DND-41 (cell line): ENCODE measurements at regions not wholly inside any gene's neighbourhood (a gene's known extent, or its start where the extent isn't known, plus 50 kb on each side); places are given as distances from the start of the nearest gene placed in this dataset.

Source experiments
- ATAC-seq: fragments of 200-7000 bp; cut with Tn5 transposase; 3 replicates; pipeline ENCODE4 v1.9.1; 2021; ENCODE audit warnings: low read depth; ENCODE audit not compliant: insufficient read depth
- DNase-seq: peaks from one replicate; pipeline ENCODE4 v3.0.0-alpha.2; 2020
- H2AFZ ChIP-seq: 2 replicates; pipeline ENCODE4 v1.6.0; 2012; ENCODE audit warnings: low read depth, low read length
- H3K27ac ChIP-seq: 2 replicates; pipeline ENCODE4 v1.5.1; 2012; ENCODE audit warnings: low read length, inconsistent platforms
- H3K27me3 ChIP-seq: fragments of 200-600 bp; sonication (generic); 2 replicates; pipeline ENCODE4 v1.6.0; 2012; ENCODE audit warnings: low read length, mild to moderate bottlenecking, inconsistent platforms; ENCODE audit not compliant: insufficient read depth, poor library complexity
- H3K36me3 ChIP-seq: 2 replicates; pipeline ENCODE4 v1.5.1; 2012; ENCODE audit warnings: low read length, inconsistent platforms; ENCODE audit not compliant: insufficient read depth
- H3K4me1 ChIP-seq: 2 replicates; pipeline ENCODE4 v1.5.1; 2012; ENCODE audit warnings: mild to moderate bottlenecking, low read length; ENCODE audit not compliant: insufficient read depth
- H3K4me2 ChIP-seq: 2 replicates; pipeline ENCODE4 v1.6.0; 2012; ENCODE audit warnings: mild to moderate bottlenecking, moderate library complexity, low read length, inconsistent platforms; ENCODE audit not compliant: insufficient read depth
- H3K4me3 ChIP-seq, 2 experiments: fragments of 200-600 bp in 1 of 2; shearing (Covaris generic) in 1 of 2; 2 replicates each; pipeline ENCODE4 v1.5.1; 2012 to 2016; ENCODE audit warnings: inconsistent platforms in 2 of 2, low read length in 2 of 2, mild to moderate bottlenecking in 2 of 2, low read depth in 1 of 2, moderate library complexity in 1 of 2
- H3K79me2 ChIP-seq: 2 replicates; pipeline ENCODE4 v1.6.0; 2012; ENCODE audit warnings: low read length, inconsistent platforms; ENCODE audit not compliant: insufficient read depth
- H3K9ac ChIP-seq: 2 replicates; pipeline ENCODE4 v1.6.0; 2012; ENCODE audit warnings: low read depth, mild to moderate bottlenecking, inconsistent platforms, low read length, moderate library complexity
- H3K9me3 ChIP-seq: 2 replicates; pipeline ENCODE4 v1.5.1; 2012; ENCODE audit warnings: low read length, moderate library complexity, mild to moderate bottlenecking, inconsistent platforms; ENCODE audit not compliant: insufficient read depth, severe bottlenecking
- H4K20me1 ChIP-seq: 2 replicates; pipeline ENCODE4 v1.6.0; 2012; ENCODE audit warnings: low read length; ENCODE audit not compliant: insufficient read depth
- EZH2 ChIP-seq: IDR thresholded peaks from 3 replicates; pipeline ENCODE4 v1.6.1; 2012; ENCODE audit warnings: borderline replicate concordance, low read depth, mild to moderate bottlenecking, moderate library complexity, low read length, inconsistent platforms; ENCODE audit not compliant: severe bottlenecking
- TF ChIP-seq, protein P1 (sequence below): IDR thresholded peaks from 2 replicates; pipeline ENCODE4 v1.5.1; 2012; ENCODE audit warnings: borderline replicate concordance, low read length, moderate library complexity, mild to moderate bottlenecking; ENCODE audit not compliant: poor library complexity, severe bottlenecking; ENCODE audit errors: extremely low read depth

- H3K27me3 ChIP-seq = no peaks in the 10 kb centered on the region
- H2AFZ ChIP-seq = no peak overlapping the region
- no peaks in the 10 kb centered on the region for H3K36me3 ChIP-seq
- H3K9ac ChIP-seq = no peak overlapping the region
- ATAC-seq = no peak
- H3K4me3 ChIP-seq = no peak overlapping the region
- H3K9me3 ChIP-seq = no peaks in the 10 kb centered on the region
- H4K20me1 ChIP-seq = no peaks in the 10 kb centered on the region
- H3K79me2 ChIP-seq = no peaks in the 10 kb centered on the region
- no peak for TF ChIP-seq EZH2
- TF ChIP-seq, protein P1, sequence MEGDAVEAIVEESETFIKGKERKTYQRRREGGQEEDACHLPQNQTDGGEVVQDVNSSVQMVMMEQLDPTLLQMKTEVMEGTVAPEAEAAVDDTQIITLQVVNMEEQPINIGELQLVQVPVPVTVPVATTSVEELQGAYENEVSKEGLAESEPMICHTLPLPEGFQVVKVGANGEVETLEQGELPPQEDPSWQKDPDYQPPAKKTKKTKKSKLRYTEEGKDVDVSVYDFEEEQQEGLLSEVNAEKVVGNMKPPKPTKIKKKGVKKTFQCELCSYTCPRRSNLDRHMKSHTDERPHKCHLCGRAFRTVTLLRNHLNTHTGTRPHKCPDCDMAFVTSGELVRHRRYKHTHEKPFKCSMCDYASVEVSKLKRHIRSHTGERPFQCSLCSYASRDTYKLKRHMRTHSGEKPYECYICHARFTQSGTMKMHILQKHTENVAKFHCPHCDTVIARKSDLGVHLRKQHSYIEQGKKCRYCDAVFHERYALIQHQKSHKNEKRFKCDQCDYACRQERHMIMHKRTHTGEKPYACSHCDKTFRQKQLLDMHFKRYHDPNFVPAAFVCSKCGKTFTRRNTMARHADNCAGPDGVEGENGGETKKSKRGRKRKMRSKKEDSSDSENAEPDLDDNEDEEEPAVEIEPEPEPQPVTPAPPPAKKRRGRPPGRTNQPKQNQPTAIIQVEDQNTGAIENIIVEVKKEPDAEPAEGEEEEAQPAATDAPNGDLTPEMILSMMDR = no peak
- H3K27ac ChIP-seq = no peak overlapping the region
- no peak for DNase-seq
- H3K4me1 ChIP-seq = no peaks in the 10 kb centered on the region
- no peak overlapping the region for H3K4me2 ChIP-seq
Observed at GRCh38 chr12:30110498-30110897, 326.8 kb upstream of the TMTC1 start.

DNA sequence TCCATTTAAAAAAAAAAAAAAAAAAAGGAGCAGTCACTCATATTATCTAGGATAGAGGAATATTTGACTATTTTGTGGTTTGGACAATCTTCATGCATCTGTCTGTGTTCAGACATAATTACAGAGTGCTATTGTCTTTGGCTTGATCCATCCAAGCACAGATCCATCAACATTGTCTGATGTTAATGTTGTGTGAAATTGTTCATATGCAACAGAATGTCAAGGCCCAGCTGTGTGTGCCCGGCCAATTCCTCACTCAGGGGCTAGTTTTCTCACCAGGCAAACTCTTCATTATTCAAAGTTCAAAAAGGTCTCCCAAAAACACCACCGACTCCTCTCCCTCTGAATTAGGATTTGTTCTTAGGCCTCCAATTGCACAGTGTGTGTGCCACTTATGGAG is 324.9 kb upstream of the TMTC1 start:
- H3K27me3 ChIP-seq = no peaks in the 10 kb centered on the region
- no peaks in the 10 kb centered on the region for H3K4me1 ChIP-seq
- H3K79me2 ChIP-seq = no peaks in the 10 kb centered on the region
- ATAC-seq = no peak
- DNase-seq = no peak
- H3K4me3 ChIP-seq = no peak overlapping the region
- H2AFZ ChIP-seq = no peak overlapping the region
- no peaks in the 10 kb centered on the region for H4K20me1 ChIP-seq
- no peak overlapping the region for H3K9ac ChIP-seq
- no peaks in the 10 kb centered on the region for H3K9me3 ChIP-seq
- TF ChIP-seq, protein P1 = no peak
- TF ChIP-seq EZH2 = no peak
- H3K36me3 ChIP-seq = no peaks in the 10 kb centered on the region
- H3K27ac ChIP-seq = no peak overlapping the region
- H3K4me2 ChIP-seq = no peak overlapping the region

DNA sequence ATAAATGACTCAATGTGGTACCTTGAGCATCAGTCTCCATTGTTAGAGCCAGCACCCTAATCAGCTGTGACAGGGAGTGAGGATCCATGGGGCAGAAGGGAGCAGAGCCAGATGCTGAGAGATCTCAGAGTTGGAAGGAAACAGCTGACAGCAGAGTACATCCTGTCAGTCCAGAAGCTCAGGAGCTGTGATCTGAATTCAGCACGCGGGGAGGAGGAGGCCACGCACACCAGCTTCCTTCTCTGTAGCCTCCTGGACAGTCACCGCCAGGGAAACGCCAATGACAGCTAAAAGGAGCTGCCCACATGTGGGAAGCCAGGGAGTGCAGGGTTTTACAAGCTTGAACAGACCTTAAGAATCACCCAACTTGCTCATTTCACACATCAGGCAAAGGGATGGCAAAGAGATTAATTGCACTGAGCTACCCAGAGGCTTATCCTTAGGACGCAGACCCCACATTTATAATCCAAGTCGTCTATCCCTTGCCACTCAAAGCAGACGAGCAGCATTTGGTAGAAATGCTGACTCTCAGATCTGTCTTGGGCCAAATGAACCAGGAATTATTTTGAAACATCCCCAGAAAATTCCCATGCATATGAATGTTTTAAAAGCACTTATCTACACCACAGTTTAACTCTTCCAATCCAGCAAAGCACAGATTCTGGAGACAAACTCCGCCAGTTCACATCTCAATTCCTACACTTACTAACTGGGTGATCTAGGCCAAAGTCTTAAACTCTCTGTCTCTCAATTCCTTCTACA is 322.6 kb upstream of the TMTC1 start:
- H3K27ac ChIP-seq = no peak overlapping the region
- H3K9ac ChIP-seq = no peak overlapping the region
- TF ChIP-seq, protein P1 = no peak
- TF ChIP-seq EZH2 = no peak
- H4K20me1 ChIP-seq = no peaks in the 10 kb centered on the region
- DNase-seq (no peak), ATAC-seq (no peak)
- H3K4me2 ChIP-seq = no peak overlapping the region
- H3K9me3 ChIP-seq = no peaks in the 10 kb centered on the region
- H3K27me3 ChIP-seq = no peaks in the 10 kb centered on the region
- no peak overlapping the region for H3K4me3 ChIP-seq
- H3K36me3 ChIP-seq = no peaks in the 10 kb centered on the region
- H3K4me1 ChIP-seq = no peaks in the 10 kb centered on the region
- no peak overlapping the region for H2AFZ ChIP-seq
- H3K79me2 ChIP-seq = no peaks in the 10 kb centered on the region

DNA sequence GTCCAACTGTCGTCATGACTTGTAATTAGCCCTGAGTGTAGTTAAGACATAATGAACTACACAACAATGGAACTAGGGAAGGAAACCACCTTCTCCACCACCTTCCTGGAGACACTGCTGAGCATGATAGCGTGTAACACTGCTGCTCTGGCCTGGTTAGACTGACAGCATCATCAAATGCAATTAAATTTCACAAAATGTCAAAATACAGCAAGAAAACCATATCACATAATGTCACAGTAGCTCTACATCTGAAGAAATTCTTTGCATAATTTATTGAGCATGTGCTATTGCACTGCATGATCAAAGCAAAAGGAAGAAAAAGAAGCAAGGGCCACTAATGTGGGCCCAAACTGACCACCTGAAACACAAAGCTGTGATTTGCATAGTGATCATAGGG is 321.8 kb upstream of the TMTC1 start:
- Histone ChIP-seq H3K4me2 (no peak overlapping the region), H2AFZ (no peak overlapping the region), H3K9me3 (no peaks in the 10 kb centered on the region), H4K20me1 (no peaks in the 10 kb centered on the region), H3K27me3 (no peaks in the 10 kb centered on the region), H3K4me3 (no peak overlapping the region), H3K4me1 (no peaks in the 10 kb centered on the region), H3K36me3 (no peaks in the 10 kb centered on the region), H3K9ac (no peak overlapping the region), H3K79me2 (no peaks in the 10 kb centered on the region), H3K27ac (no peak overlapping the region)
- DNase-seq (no peak), ATAC-seq (no peak)
- TF ChIP-seq, protein P1 = no peak
- TF ChIP-seq EZH2 = no peak
